Fibroblast of villous mesenchyme (primary cell): ENCODE measurements at regions not wholly inside any gene's neighbourhood (a gene's known extent, or its start where the extent isn't known, plus 50 kb on each side); places are given as distances from the start of the nearest gene placed in this dataset.

Experiments
- DNase-seq: peaks from one replicate; pipeline ENCODE4 v3.0.0-alpha.2; 2010; ENCODE audit warnings: low read depth
- H3K4me3 ChIP-seq: 2 replicates; pipeline ENCODE4 v1.5.1; 2011; ENCODE audit warnings: low read depth, mild to moderate bottlenecking, low read length
- TF ChIP-seq, protein P1 (sequence below): IDR thresholded peaks from 2 replicates; pipeline ENCODE4 v1.5.1; 2012; ENCODE audit warnings: low read depth, mild to moderate bottlenecking, low read length; ENCODE audit not compliant: insufficient read depth

GRCh38 chr2:123692121-123692520 lies 333.0 kb upstream of the CNTNAP5 start:
- H3K4me3 ChIP-seq: no peak overlapping the region
- TF ChIP-seq, protein P1, sequence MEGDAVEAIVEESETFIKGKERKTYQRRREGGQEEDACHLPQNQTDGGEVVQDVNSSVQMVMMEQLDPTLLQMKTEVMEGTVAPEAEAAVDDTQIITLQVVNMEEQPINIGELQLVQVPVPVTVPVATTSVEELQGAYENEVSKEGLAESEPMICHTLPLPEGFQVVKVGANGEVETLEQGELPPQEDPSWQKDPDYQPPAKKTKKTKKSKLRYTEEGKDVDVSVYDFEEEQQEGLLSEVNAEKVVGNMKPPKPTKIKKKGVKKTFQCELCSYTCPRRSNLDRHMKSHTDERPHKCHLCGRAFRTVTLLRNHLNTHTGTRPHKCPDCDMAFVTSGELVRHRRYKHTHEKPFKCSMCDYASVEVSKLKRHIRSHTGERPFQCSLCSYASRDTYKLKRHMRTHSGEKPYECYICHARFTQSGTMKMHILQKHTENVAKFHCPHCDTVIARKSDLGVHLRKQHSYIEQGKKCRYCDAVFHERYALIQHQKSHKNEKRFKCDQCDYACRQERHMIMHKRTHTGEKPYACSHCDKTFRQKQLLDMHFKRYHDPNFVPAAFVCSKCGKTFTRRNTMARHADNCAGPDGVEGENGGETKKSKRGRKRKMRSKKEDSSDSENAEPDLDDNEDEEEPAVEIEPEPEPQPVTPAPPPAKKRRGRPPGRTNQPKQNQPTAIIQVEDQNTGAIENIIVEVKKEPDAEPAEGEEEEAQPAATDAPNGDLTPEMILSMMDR: no peak
- no peak for DNase-seq

DNA sequence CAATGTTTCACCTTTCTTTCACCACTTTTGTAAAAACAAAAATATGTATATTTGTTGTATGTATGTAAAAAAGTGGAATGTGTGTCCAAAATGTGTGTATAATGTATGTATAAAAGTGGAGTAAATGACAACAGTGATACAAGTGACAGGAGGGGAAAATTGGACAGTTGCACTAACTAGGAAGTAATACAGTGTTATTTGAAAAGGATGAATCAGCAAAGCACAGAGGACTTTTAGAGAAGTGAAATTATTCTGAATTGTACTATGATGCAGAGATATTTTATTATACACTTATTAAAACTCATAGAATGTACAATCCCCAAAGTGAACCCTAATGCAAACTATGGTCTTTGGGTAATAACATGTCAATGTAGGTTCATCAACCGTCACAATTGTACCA lies 331.3 kb upstream of the CNTNAP5 start:
- no peak overlapping the region for H3K4me3 ChIP-seq
- DNase-seq: no peak
- TF ChIP-seq, protein P1: no peak

DNA sequence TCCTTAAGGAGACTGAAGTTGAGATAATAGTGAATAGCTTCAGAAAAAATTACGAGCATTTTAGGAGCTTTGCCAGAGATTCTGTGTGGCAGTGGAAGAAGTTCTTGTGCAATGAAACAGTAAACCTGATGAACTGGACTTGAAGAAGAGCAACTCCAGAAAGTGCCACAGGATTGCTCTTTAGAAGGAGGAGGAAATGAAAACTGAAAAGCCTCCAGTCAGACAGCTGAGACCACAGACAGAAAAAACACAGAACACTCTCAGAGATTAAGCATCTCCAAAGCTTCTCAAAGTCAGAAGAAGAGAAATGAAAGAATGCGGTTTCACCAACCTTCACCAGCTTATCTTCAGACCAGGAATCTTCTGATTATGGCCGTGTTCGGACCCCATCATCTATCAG lies 329.7 kb upstream of the CNTNAP5 start:
- no peak overlapping the region for H3K4me3 ChIP-seq
- TF ChIP-seq, protein P1: no peak
- no peak for DNase-seq

- TF ChIP-seq, protein P1: no peak
- no peak for DNase-seq
- H3K4me3 ChIP-seq: no peak overlapping the region
Observed at GRCh38 chr2:123696021-123696420, 329.1 kb upstream of the CNTNAP5 start.

GRCh38 chr2:123696799-123697410 lies 328.2 kb upstream of the CNTNAP5 start:
- H3K4me3 ChIP-seq: no peak overlapping the region
- DNase-seq: no peak
- TF ChIP-seq, protein P1: no peak

DNA sequence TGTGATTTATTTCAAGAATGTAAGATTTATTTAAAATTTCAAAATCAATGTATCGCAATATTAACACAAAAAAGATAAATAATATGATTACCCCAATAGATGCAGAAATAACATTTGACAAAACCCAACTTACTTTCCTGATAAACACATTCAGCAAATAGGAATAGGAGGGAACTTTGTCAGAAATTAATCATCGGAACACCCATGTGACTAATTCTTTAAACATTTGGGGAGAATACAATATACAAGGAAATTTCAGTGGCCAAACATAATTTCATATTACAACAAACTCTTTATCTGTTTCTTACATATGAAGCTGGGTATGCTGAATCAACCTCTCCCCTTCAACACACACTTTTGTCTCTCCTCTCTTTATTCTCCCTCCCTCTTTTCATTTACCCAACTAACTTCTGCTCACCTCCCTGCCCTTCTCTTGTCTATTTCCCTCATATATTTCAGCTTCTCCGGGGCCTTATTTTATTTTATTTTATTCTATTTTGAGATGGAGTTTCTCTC lies 309.6 kb upstream of the CNTNAP5 start:
- DNase-seq: no peak
- no peak overlapping the region for H3K4me3 ChIP-seq
- TF ChIP-seq, protein P1: no peak
